CD4-positive, alpha-beta T cell treated with Interleukin-15 for 1 hour (primary cell): ENCODE measurements at regions not wholly inside any gene's neighbourhood (a gene's known extent, or its start where the extent isn't known, plus 50 kb on each side); places are given as distances from the start of the nearest gene placed in this dataset.

Experiments
- DNase-seq: peaks from one replicate; pipeline ENCODE4 v3.0.0-alpha.2; 2020

- DNase-seq: no peak
Observed at GRCh38 chr6:82679232-82679631, 315.6 kb downstream of the TPBG start.

- DNase-seq: no peak
Observed at GRCh38 chr6:82680192-82680591, 316.6 kb downstream of the TPBG start.

DNA sequence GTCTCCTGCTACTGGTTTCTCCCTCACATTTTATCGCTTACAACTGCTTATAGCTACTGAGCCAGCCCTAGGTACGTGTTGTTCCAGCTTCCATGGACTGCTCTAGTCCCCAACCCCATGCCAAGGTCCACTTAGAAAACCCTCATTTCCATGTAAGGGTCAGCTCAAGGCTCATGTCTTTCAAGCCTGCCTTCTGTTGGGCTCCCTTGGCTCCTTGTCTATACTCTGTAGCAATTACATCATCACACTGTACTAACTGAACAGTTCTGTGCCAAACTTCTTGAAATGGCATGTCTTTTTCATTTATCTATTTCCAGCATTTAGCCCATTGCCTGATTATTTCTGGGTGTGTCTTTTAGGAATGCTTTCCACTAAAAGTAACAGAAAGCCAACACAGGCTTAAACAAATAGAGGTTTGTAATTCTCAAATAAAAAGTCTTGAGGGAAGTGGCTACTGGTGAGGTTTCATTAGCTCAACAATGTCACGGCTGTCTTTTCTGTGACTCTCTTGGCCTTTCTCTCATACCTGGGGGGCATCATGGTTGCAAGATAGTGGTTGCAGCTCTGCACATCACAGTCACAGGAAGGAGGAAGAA, 317.6 kb downstream of the TPBG start:
- DNase-seq: no peak

- DNase-seq: no peak
Observed at GRCh38 chr6:82686719-82687118, 323.1 kb downstream of the TPBG start.

DNA sequence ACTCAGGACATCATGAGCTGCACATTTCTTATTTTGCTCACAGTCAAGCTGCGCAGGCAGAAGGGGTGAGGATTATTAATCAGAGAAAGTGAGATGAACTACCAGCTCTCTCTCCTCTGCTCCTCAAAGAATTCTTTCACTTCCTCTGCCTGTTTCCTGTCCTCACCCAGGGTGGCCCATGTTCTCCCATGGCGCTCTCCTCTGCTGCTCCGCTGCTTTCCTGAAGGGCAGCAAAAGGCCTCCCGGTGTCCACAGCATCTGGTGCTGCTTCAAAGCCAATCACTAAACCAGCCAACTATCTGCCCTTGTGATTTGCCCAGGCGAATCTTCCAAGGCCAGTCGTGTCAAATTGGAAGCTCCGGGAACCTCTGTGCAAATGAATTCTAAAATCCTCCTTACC, 324.2 kb downstream of the TPBG start:
- DNase-seq: no peak

- no peak for DNase-seq
Observed at GRCh38 chr6:82690283-82690682, 326.7 kb downstream of the TPBG start.

- no peak for DNase-seq
Observed at GRCh38 chr6:82691997-82692396, 328.4 kb downstream of the TPBG start.

DNA sequence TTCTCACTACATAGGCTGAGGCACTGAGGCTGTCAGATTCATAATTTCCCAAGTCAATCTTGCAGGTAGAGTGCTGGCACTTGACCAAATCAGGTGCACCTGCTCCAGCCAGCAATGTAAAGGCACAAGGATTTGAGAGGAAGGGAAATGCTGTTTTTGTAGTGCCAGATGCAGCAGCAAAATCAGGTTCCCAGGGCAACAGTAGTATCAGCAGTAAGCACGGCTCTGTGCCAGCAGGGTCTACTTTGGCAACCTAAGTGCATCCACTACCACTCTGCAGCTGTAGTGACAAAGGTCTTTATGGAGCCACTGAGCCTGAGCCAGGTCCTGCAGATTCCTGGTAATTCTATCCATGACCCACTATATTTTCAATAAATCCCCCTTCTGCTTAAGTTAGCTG, 329.5 kb downstream of the TPBG start:
- DNase-seq: no peak

DNA sequence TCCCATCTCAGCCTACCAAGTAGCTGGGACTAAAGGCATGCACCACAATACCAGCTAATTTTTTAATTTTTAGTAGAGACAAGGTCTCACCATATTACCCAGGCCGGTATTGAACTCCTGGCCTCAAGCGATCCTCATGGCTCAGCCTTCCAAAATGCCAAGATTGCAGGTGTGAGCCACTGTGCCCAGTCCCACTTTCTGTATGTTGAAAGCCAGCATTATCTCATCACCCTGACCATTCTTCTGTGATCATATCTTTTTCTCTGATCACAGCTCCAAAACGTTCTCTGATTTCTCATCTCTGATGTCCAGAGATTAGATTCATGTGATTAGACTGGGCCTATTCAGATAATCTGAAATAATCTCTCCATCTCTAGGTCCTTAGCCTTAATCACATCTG, 337.7 kb downstream of the TPBG start:
- no peak for DNase-seq

GRCh38 chr6:82702574-82702973, 339.0 kb downstream of the TPBG start:
- no peak for DNase-seq

DNA sequence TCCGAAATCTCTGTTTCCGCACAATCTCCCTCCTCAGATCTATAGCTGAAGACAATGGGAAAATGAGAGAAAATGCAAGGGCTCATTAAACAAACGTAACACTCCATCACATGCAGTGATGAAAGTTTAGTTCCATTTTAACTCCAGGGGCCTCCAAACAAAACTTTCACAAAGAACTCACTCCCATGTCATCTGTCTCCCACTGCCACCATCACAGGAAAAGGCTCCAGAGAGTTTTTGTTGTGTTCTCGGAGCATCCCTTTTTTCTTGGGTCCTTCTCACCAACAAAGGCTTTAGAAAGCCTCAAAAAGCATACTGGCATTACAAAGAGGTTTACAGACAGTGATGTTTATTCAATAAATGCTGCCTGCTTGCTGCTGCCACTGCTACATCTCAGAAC, 339.6 kb downstream of the TPBG start:
- DNase-seq: no peak

GRCh38 chr6:82704045-82704444, 340.4 kb downstream of the TPBG start:
- no peak for DNase-seq

- DNase-seq: no peak
Observed at GRCh38 chr6:82705579-82705978, 342.0 kb downstream of the TPBG start.

DNA sequence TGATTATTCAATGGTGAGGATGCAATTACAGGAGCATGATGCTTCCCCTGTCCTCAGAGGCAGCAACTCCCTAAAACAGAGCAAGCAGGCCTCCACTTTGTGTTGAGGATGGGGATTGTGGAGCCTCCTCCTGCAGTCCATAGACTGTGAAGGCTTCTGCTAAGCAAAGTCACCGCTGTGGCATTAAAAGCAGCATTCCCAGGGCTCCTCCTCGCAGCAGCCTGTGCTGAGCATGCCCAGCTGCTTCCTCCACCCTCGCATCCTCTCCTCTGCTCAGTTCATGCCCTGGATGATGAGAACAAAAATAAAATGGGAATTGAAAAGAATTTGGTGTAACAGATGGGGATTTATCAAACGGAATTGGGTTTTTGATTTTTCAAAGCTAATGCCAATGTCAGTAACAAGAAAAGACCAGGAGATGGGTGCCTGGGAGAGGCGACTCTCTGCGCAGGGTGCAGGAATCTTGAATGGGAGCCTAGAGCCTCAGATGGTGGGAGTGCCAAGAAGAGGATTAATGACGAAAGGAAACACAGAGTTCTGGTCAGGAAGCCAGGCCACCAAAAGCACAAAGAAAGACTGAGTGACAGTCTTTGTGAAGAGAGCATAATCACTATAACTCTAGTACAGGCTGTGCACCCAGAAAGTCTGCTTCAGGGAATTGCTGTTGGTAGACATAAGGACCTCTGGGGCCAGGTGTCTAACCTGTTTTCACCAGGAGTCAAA, 347.6 kb downstream of the TPBG start:
- no peak for DNase-seq

DNA sequence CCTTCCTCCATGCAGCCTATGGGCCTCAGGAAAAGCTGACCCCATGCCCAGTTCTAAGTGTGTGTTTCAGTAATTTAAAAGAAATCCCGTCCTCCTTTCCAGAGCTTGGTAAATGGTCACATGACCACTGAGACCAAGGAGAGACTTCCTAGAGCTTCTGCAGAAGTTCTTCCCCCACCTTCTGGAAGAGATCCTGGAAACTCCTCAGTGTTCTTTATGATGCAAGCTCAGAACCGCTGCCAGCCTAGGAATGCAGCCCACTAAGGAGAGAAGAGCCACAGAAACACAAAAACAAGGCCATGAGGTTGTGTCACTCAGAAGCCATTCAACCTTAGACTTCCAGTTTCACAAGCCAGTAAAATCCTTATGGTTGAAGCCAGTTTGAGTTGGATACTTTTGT, 348.4 kb downstream of the TPBG start:
- DNase-seq: no peak

DNA sequence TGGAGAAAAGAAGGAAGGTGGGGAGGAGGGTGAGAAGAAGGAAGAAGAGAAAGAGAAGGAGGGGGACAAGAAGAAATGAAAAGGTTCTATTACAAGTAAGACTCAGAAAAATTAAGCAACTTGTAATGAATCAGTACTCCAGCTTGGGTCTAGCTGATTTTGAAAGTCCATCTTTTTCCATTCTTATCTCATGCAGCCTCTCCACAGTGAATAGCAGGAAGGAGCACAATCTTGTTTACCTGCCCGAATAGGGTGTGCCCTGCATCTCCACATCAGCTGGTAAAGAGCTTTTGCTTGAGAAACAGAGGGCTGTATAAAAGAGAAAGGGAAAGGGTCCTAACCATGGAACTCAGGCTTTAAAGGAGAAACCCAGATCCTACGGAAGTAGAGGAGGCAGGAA, 348.8 kb downstream of the TPBG start:
- DNase-seq: no peak

- no peak for DNase-seq
Observed at GRCh38 chr6:82712826-82713225, 349.2 kb downstream of the TPBG start.

- no peak for DNase-seq
Observed at GRCh38 chr6:82720992-82721391, 344.6 kb downstream of the UBE3D start.

- no peak for DNase-seq
Observed at GRCh38 chr6:82735790-82736189, 329.9 kb downstream of the UBE3D start.

DNA sequence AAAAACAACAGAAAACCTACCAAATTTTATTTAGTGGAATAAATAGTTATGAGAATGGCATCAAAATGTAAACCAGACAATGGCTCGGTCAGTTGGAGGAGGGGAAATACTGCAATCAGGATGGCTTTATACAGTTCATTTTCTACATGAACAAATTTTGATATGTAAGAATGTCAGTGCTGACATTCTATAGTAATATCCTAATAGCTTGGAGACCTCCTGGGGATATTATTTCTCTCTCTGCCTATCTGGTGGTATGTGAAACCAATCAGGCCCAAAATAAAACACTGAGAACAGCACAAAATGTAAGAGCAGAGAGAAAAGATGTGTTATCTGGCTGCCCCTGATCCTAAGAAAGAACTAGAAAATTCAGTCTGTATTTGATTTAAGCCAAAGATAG, 327.7 kb downstream of the UBE3D start:
- no peak for DNase-seq

GRCh38 chr6:82738773-82739172, 326.9 kb downstream of the UBE3D start:
- DNase-seq: no peak

DNA sequence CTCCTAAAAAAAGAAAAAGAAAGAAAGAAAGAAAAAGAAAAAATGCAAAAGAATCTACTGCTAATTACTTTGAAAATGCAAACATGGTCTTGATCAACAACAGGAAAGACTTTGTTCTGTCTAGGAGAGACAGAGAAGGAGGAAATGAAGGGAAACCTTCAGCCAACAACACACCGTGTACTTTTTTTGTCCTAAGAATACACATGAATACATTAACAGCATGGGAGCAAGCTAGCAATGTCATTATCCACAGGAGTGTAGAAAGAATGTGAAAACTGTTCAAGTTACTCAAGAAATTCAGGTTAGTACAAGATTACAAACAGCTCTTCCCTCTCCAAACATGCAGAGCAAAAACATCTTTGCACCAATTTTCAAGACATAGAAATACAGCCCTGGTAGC, 326.3 kb downstream of the UBE3D start:
- DNase-seq: no peak

- DNase-seq: no peak
Observed at GRCh38 chr6:82740072-82740471, 325.6 kb downstream of the UBE3D start.

GRCh38 chr6:82741325-82741995, 324.2 kb downstream of the UBE3D start:
- DNase-seq: no peak

DNA sequence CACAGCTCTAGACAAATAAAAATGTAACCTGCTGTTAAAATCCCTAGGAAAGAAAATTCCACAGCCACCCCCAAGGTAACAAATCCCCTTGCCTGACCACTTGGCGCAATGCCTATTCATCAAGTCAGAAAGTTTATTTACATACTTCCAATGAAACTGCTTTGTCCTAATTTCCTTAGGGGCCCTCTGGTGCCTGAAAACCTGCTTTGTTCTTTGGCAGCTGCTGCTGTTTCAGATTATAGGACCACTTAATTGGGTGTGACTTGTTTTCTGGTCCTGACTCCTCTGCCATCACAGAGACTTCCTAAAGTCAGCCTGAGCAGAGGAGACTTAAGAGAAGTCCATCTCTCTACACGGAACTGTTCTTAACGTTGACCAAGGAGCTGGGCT, 323.6 kb downstream of the UBE3D start:
- DNase-seq: no peak
